HG03457 (cell line): ENCODE measurements at regions not wholly inside any gene's neighbourhood (a gene's known extent, or its start where the extent isn't known, plus 50 kb on each side); places are given as distances from the start of the nearest gene placed in this dataset.
"Not testable (repeated sequence)": the region's sequence is repeated elsewhere in the genome, so short reads cannot be mapped to it uniquely, and the experiment has no call there.

ENCODE experiments used
- ATAC-seq: cut with Tn5 transposase; IDR thresholded peaks from one replicate; pipeline ENCODE4 v1.9.1; 2021; ENCODE audit warnings: moderate number of reproducible peaks; ENCODE audit not compliant: unreplicated experiment

DNA sequence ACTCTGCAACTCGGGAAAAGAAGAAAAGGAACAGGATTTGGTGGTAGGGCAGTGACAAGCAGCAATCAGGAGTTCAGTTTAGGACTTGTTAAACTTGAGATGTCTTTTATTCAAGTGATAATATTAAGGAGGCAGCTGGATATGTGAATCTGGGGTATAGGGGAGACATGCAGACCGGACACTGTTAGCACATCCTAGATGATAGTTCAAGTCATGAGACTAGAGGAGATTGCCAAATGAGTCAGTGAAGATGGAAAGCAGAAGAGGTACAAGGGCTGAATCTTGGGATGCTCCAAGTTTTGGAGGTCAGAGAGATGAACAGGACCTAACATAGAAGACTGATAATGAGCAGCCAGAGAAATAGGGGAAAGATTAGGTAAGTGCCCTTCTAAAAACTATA is 69.5 kb upstream of the PSME4 start:
- no peak for ATAC-seq

DNA sequence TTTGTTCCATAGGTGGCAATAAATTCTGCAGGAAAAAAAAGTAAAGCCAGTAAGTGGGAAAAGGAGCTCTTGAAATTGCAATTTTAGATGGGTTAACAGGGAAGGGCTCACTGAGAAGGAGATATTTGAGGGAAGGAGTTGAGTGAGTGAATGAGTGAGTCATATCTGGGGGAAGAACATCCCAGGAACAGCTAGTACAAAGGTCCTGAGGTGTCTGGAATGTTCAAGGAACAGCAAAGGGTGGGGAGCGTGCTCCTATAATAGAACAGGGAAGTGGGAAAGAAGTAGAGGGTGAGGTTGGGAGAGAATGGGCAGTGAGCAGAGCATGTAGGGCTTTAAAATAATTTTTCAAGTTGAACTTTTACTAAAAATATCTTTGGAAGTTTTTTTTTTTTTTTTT is 68.0 kb upstream of the PSME4 start:
- no peak for ATAC-seq

DNA sequence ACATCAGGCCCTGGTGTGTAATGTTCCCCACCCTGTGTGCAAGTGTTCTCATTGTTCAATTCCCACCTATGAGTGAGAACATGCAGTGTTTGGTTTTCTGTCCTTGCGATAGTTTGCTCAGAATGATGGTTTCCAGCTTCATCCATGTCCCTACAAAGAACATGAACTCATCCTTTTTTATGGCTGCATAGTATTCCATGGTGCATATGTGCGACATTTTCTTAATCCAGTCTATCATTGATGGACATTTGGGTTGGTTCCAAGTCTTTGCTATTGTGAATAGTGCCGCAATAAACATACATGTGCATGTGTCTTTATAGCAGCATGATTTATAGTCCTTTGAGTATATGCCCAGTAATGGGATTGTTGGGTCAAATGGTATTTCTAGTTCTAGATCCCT is 60.5 kb upstream of the PSME4 start:
- ATAC-seq, result not testable (repeated sequence)

DNA sequence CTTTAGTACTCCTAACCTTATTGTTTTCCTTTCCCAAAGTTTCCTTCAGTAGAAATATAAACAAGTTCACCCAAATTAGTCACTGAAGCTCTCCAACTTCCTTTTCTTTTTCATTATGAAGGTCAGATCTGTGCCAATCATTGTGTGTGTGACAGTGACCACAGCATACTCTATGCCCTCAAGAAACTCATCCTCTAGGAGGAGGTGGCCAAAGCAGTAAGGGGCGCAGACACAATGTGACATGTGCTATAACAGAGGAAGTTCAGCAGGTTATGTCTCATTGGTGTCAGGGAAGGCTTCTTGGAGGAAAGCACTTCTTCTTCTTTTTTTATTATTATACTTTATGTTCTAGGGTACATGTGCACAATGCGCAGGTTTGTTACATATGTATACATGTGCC is 60.0 kb upstream of the PSME4 start:
- ATAC-seq, result no peak

DNA sequence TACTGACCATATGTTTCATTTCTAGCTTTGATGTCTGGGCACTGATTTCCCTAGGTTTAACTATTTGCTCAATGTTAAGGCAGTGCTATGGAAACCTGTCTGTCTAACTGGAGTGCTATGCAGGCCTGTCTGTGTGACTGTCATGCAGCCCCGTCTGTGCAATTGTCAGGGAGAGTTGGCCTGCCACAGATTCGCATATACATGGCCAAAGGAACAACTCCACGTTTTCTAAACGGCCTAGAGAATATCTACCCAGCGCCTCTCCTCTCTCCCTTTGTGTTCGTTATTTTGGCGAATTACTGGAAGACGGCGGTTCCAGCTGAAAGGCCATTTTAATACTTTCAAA is 59.6 kb upstream of the PSME4 start:
- ATAC-seq, result no peak

DNA sequence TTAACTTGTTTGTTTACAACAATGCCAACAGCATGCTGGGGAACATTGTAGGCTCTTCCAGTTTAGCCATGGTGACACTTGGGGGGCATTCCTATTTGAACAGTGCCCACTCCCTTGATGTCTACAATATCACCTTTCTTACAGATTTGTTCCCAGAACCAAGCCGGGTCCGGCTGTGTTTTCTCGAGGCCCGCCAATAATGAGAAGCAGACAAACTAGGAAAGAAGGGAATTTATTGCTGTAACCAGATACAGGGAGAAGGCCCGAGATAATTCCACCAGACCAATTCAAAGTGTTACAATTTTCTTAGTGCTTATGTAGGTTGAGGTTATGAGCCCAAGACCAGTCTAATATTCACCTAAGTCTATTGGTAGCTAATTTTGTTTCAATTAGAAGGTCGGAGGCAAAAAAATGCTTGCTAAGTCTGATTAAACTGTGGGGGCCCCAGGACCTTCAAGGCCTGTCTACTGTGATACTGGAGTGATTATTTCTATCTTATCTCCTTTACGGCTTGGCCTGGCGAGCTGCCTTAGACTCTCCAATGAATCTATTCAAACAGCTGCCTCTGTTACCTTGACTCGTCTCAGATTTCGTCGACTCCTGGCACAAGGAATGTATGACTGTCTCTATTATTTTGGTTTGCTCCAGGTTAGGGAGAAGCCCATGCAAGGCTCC is 59.1 kb upstream of the PSME4 start:
- no peak for ATAC-seq

DNA sequence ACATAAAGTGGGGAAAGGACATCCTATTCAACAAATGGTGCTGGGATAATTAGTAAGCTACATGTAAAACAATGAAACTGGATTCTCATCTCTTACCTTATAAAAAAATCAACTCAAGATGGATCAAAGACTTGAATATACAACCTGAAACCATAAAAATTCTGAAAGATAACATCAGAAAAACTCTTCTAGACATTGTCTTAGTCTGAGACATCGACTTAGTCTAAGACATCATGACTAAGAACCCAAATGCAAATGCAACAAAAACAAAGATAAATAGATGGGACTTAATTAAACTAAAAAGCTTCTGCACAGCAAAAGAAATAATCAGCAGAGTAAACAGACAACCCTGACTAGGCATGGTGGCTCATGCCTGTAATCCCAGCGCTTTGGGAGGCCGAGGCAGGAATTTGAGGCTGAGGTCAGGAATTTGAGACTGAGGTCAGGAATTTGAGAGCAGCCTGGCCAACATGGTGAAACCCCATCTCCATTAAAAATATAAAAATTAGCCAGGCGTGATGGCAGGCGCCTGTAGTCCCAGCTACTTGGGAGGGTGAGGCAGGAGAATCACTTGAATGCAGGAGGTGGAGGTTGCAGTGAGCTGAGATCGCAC is 54.8 kb upstream of the PSME4 start:
- not testable (repeated sequence) for ATAC-seq

DNA sequence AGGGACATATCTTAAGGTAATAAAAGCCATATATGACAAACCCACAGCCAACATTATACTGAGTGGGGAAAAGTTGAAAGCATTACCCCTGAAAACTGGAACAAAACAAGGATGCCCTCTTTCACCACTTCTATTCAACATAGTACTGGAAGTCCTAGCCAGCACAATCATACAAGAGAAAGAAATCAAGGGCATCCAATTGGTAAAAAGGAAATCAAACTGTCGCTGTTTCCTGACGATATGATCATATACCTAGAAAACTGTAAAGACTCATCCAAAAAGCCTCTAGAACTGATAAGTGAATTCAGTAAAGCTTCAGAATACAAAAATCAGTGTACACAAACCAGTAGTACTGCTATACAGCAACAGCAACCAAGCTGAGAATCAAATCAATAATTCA is 53.8 kb upstream of the PSME4 start:
- no peak for ATAC-seq

DNA sequence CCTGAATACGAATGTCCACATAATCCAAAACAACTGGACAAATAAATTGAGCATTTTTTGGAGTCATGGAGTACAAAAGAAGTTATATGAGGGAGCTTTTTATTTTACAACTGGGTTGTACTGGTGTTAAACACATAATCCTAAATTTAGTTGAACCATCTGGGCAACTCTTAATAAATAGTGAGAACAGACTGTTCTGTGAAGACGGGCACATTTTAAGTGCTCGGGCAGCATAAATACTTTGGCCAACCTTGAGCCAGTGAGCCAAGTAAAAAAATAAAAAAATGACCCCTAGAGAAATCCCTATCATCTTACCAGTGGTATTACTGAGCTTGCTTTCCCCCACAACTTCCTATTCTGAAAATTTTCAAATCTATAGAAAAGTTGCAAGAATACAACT is 50.9 kb upstream of the PSME4 start:
- ATAC-seq, result no peak

DNA sequence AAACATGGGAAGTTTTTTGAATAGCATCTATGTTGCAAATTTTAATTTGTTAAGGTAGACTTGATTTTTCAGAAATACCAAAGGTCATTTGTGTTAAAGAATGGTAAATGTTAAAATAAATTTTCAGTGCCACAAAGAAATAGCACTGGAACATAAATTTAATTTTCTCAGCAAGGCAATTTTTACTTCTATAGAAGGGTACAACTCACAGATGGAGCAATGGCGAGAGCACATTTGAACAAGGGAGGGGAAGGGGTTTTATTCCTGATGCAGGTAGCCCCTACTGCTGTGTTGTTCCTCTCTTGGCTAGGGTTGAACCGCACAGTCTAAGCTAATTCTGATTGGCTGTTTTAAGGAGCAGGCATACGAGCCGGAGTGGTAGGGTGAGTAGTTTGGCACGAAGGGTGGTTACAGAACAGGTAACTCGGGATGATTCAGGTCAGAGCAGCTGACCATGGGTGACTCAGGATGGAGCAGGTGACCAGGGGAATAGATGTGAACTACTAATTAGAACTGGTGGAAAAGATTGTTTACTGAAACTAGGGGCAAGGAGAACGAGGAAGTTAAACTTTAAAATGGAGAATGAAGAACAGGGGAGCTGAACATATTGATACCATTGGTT is 50.1 kb upstream of the PSME4 start:
- no peak for ATAC-seq
